Activated effector memory CD4-positive, alpha-beta T cell treated with Interleukin-2 at 50 U/mL for 16 hours (primary cell): ENCODE measurements at regions not wholly inside any gene's neighbourhood (a gene's known extent, or its start where the extent isn't known, plus 50 kb on each side); places are given as distances from the start of the nearest gene placed in this dataset.

Experiments
- DNase-seq: peaks from one replicate; pipeline ENCODE4 v3.0.0-alpha.2; 2020

DNA sequence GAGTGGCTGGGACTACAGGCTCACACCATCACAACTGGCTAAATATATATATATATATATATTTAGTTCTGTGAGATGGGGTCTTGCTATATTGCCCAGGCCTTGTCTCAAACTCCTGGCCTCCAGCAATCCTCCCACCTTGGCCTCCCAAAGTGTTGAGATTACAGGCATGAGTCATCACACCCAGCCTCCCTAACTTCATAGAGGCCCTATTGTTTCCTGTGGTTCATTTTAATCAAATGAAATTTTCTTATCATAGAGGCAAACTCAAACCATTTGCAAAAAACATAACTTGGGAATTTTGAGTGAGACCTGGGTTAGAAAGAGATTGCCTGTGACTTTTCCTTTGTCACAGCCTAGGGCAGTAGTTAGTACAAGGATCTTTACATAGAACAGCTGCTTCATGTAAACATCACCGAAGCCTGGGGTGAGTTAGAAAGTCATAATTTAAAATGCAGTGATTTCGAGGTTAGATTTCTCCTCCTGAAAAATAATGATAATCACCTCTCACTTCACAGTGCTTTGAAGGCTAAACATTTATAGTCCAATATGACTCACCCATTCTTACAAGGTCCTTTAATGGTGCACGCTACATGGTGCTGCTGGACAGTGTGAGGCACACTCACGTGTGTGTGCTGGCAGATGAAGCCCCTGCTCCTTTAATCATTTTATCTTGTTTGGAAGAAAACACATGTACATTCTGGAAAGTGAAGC lies 188.9 kb downstream of the RHOU start:
- no peak for DNase-seq

- no peak for DNase-seq
Observed at GRCh38 chr1:228925691-228926090, 190.4 kb downstream of the RHOU start.

DNA sequence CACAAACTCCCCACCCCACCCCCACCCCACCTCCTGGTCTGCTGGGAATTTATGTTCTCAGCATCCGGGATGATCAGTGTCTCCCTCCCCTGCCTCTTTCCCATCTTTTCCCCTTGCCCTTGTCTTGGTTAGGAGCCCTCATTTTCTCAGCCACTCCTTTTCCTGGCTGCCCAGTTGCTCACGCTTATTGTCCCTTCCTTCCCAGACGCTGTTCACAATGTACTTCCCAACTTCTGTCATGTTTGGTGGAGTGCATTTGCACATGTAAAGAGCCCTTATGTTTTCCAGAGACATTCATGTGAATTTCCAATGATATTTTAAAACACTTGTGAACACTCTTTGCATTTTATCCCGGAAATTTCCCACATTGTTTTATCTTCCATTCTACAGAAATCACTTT lies 192.1 kb downstream of the RHOU start:
- DNase-seq = no peak

DNA sequence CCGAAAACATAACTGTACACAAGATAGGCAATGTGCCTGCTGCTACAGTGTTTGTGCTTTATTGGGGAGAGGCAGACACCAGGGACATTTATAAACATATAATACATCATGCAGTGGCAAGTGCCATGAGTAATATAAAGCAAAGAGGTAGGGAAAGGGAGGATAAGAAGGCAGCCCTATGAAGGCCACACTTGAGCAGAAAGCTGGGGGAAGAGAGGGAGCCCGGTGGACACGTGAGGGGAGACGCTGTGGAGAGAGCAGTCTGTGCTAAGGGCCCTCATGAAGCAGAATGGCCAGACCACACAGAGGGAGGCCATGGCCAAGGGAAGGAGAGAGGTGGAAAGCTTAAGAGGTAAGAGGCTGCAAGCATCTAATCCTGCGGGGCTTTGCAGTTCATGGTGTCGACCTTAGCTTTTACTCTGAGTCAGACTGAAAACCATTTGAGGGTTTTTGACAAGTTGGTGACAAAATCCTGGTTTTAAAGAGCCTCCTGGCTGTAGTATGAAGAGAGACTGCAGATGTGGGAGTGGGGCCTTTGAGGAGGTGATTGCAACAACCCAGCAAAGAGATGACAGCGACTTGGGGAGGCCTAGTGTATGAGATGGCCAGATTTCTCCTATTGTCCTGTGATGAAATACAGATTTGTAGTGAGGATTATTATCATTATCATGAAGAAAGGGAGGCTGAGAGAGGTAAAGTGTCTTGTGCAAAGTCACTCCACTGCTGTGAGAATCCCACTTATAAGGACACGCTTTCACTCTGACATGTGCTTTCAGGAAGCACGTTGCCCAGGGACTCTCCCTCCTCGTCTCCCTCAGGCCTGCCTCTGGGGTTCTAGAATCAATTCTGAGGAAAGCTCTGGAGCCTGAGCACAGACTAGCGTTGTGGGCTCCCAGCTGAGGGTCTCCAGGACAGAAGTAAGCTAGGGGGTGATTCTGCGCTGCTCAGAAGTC lies 192.9 kb downstream of the RHOU start:
- no peak for DNase-seq

GRCh38 chr1:228929476-228930027 lies 194.3 kb downstream of the RHOU start:
- DNase-seq = no peak

GRCh38 chr1:228930479-228930957 lies 195.2 kb downstream of the RHOU start:
- no peak for DNase-seq

GRCh38 chr1:228933753-228934152 lies 198.5 kb downstream of the RHOU start:
- DNase-seq = no peak

- no peak for DNase-seq
Observed at GRCh38 chr1:228935198-228935663, 200.0 kb downstream of the RHOU start.

DNA sequence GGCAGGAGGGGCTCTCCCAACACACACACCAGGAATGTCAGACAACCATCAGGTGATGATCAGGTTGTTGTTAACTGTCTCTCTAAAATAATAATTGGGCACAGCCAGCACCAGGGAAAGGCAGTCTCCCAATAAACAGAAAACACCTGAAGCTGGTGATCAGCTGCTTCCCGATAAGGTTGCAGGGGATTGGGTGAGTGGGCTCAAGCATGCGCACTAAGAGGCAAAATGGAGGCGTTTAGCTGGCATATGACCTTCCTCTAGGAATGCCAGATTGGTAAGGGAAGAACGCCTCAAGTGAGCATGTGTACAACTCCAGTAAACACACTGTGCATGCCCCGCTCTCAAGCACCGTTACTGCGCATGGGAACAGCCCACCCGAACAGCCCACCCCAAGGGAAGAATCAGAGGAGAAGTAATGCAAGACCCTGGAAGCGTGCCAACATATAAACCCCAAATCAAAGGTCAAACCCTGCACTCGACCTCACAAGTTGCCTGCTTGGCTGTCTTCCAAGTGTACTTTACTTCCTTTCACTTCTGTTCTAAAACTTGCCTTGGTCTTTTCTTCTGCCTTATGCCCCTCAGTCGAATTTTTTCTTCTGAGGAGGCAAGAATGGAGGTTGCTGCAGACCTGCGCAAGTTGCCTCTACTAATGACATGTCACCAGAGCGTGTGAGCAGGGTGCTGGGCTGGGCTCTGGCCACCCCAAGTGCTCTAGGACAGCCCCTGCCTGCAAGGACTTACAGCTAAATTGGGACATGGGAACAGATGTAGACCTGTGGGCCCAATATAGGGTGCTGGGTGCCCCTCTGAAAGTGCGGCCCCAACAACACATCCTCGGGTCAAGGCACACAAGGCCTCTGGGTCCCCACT lies 200.8 kb downstream of the RHOU start:
- DNase-seq = no peak

- no peak for DNase-seq
Observed at GRCh38 chr1:228936881-228937280, 201.6 kb downstream of the RHOU start.

DNA sequence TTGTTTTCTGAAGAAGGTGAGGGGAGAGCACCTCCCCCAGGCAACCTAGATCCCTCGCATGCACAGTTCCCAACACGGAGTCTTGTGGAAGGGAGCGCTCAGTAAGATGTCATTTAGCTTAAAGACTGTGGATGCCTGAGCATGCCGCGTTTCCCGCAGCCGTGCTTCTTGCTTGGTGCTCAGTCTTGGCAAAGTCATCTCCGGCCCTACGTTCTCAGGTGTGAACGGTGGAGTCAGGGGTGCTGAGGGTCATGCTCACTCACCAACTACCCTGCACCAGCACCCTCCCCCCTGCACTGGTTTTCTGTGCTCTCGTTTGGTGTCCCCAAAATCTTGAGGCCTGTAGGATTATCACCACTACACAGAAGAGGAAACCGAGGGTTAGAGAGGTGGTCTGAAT lies 202.1 kb downstream of the RHOU start:
- DNase-seq = no peak

GRCh38 chr1:228937851-228938536 lies 202.7 kb downstream of the RHOU start:
- DNase-seq = no peak

GRCh38 chr1:228938537-228938901 lies 203.2 kb downstream of the RHOU start:
- DNase-seq = no peak

DNA sequence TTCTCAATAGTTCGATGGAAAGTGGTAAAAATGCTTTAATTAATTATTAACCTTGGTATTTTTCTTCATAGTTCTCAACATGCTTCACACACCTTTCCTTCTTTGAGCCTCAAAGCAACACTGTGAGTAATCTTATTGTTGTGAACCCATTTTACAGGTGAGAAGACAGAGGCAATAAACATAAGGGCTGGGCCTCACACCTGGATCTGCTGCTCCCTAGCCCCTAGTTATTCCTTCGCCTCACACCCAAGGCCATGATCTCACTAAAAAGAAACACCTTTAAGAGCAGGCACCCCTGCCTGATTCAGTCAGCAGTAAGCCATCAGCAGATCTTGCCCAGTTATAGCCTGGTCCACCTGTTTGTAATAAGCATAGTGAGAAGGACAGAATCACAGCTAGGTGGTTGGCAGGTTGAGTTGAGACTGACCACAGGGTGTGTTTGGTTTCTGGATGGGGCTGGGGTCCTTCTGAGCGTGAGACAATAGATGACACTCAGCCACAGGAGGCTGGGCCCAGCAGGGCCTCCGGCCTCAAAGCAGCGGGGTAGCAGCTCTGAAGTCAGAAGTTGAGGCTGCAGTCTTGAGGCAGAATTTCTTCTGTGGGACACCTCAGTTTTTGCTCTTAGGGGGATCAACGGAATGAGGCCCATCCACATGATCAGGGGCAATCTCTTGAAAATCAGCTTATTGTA lies 203.9 kb downstream of the RHOU start:
- no peak for DNase-seq

- no peak for DNase-seq
Observed at GRCh38 chr1:228939881-228940392, 204.7 kb downstream of the RHOU start.

DNA sequence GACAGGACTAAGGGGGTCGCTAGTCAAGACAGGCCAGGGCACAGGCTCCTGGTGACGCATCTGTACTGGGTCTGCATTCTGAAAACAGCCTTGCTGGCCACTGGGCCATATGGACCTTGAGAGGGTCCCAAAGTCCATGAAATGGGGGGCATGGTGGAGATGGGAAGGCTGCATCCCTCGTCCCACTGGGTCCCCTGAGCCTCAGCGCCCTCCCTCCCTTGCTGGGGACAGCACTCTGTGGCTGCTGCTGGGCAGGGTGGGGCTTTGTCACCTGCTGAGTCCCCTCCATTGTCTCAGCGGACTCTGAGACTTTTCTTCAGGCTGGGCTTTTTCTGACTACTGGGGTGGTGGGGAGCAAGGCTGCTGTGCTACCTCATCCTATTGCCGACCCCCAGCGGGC lies 205.2 kb downstream of the RHOU start:
- DNase-seq = no peak

GRCh38 chr1:228940926-228941325 lies 205.6 kb downstream of the RHOU start:
- DNase-seq = no peak

DNA sequence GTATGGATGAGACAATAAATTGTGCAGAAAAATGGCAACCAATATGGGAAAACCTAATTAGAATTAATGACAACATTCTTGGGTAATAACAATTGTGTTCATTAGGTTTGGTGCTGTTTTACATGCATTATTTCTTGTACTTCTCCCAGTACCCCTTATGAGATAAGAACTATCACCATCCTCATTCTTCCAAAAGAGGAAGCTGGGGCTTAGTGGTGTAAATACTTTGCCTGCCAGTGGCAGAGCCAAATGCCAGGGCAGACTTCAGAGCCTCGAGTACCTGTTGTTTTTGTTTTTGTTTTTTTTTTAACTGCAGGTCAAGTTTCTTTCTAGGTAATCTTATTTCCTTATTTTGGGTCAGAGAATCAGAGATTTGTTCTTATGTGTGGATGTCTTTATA lies 206.4 kb downstream of the RHOU start:
- DNase-seq = no peak

DNA sequence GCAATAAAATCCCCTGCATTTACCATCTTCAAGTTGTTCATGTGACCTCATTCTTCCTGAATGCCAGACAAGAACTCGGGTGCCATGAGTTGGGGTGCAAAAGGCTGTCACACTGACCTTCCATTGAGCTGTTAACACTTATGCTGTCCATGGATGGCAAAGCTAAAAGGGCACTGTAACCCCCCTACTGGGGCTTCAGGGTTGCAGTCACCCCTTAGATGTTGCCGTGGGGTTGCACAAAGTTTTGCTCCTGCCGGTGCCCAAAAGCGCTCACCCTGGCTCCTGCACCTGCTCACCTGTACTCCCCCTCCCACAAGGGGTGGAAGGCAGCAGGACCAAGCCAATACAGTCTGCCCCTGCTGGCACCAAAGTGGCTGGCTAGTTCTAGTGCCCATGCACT lies 208.2 kb downstream of the RHOU start:
- no peak for DNase-seq

DNA sequence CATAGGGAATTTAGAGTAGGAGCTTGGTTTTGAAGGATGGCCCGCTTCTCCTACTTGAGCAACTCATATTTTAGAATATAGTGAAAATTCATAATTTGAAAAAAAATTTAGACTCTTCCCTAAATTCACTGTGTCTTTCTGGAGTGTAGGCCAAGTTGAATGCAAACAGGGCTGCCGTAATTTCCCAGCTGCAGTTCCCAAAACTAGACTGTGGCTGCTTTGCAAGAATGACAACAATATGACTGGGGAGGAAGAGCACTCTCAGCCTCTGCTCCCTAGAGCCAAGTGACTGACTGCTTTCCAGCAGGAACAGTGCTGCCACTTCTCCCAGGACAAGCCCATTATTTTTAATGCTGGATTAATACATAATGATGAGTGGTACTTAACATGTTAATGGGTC lies 209.0 kb downstream of the RHOU start:
- DNase-seq = no peak

DNA sequence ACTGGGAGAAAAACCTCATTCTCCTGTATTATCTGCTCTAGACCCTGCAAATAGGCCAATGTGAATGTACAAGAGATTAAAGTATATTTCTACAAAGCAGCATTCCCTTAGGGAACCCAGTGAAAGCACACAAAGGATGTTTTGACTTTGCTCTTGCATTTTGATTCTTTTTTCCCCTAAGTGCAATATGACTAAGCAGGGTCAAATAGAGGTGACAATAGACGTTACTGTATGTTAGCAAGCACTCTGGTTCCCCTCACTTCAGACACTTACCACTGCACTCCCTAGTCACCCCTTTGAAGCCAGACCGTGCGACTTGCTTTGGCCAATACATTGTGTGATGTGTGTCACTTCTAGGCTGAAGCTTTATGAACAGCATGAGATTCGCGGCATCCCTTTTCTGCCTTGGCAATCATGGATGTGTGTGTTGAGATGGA lies 209.7 kb downstream of the RHOU start:
- DNase-seq = no peak
